Parathyroid adenoma (tissue), 2 donors: ENCODE measurements at regions not wholly inside any gene's neighbourhood (a gene's known extent, or its start where the extent isn't known, plus 50 kb on each side); places are given as distances from the start of the nearest gene placed in this dataset.

ENCODE experiments used
- H2AFZ ChIP-seq: fragments of 300-600 bp; sonication (generic); one replicate; pipeline ENCODE4 v1.7.0; 2017; ENCODE audit warnings: antibody characterized with exemption, mild to moderate bottlenecking
- H3K27ac ChIP-seq: fragments of 300-600 bp; sonication (generic); one replicate; pipeline ENCODE4 v1.7.0; 2017
- H3K27me3 ChIP-seq: fragments of 300-600 bp; sonication (generic); one replicate; pipeline ENCODE4 v1.7.0; 2017; ENCODE audit warnings: low read length; ENCODE audit not compliant: control insufficient read depth, insufficient read depth
- H3K36me3 ChIP-seq: fragments of 300-600 bp; sonication (generic); one replicate; pipeline ENCODE4 v1.7.0; 2017; ENCODE audit warnings: low read length; ENCODE audit not compliant: control insufficient read depth, insufficient read depth
- H3K4me1 ChIP-seq: fragments of 300-600 bp; sonication (generic); one replicate; pipeline ENCODE4 v1.7.0; 2017; ENCODE audit warnings: control low read depth
- H3K4me2 ChIP-seq: fragments of 300-600 bp; sonication (generic); one replicate; pipeline ENCODE4 v1.7.0; 2017; ENCODE audit warnings: low read length
- H3K4me3 ChIP-seq: fragments of 300-600 bp; sonication (generic); one replicate; pipeline ENCODE4 v1.7.0; 2017; ENCODE audit warnings: low read depth, low read length
- H3K79me2 ChIP-seq: fragments of 300-600 bp; sonication (generic); one replicate; pipeline ENCODE4 v1.7.0; 2017; ENCODE audit warnings: control low read depth
- H3K9ac ChIP-seq: fragments of 300-600 bp; sonication (generic); one replicate; pipeline ENCODE4 v1.7.0; 2017; ENCODE audit warnings: mild to moderate bottlenecking
- H3K9me3 ChIP-seq: fragments of 300-600 bp; sonication (generic); one replicate; pipeline ENCODE4 v1.7.0; 2017; ENCODE audit warnings: low read length; ENCODE audit not compliant: control insufficient read depth
- TF ChIP-seq, protein P1 (sequence below): fragments of 300-600 bp; sonication (generic); IDR thresholded peaks from one replicate; pipeline ENCODE4 v1.7.0; 2017; ENCODE audit warnings: antibody characterized with exemption, mild to moderate bottlenecking
- donor health status: primary hyperparathyroidism.

DNA sequence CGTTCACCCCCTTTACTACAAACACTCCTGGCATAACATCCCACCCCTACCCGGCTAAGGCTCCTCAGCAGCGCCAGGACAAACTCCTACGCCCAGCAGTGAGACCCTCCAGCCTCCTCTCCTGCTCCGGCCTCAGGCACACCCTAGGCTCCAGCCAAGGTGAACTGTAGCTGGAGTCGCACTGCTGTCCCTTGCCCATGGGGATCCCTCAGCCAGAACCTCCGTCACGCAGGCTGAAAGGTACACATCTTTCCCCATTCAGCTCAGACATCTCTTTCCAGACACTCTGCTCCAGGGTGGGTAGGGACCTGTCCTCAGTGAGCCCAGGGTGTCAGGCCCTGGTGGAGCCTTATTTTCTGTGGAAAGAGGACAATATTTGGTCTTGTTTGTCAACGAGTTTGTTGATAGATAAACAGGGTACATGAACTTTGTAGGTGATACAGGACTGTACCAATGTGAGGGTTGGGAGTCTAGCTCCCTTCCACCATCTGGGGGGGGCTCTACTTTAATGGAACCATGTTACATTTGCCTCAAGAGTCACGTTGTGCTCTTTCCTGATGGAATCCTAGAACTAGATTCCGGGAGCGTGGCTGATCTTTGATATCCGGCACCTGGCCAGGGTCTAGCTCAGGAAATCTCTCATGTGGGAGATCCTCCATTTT lies 56.5 kb upstream of the SSBP3 start:
- no peak overlapping the region for H3K4me2 ChIP-seq
- H3K36me3 ChIP-seq, result no peaks in the 10 kb centered on the region
- no peaks in the 10 kb centered on the region for H3K27me3 ChIP-seq
- H3K4me1 ChIP-seq, result no peaks in the 10 kb centered on the region
- no peak overlapping the region for H2AFZ ChIP-seq
- TF ChIP-seq, protein P1, sequence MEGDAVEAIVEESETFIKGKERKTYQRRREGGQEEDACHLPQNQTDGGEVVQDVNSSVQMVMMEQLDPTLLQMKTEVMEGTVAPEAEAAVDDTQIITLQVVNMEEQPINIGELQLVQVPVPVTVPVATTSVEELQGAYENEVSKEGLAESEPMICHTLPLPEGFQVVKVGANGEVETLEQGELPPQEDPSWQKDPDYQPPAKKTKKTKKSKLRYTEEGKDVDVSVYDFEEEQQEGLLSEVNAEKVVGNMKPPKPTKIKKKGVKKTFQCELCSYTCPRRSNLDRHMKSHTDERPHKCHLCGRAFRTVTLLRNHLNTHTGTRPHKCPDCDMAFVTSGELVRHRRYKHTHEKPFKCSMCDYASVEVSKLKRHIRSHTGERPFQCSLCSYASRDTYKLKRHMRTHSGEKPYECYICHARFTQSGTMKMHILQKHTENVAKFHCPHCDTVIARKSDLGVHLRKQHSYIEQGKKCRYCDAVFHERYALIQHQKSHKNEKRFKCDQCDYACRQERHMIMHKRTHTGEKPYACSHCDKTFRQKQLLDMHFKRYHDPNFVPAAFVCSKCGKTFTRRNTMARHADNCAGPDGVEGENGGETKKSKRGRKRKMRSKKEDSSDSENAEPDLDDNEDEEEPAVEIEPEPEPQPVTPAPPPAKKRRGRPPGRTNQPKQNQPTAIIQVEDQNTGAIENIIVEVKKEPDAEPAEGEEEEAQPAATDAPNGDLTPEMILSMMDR, result no peak
- no peak overlapping the region for H3K9ac ChIP-seq
- no peak overlapping the region for H3K27ac ChIP-seq
- H3K4me3 ChIP-seq, result no peak overlapping the region
- H3K79me2 ChIP-seq, result no peaks in the 10 kb centered on the region
- H3K9me3 ChIP-seq, result no peaks in the 10 kb centered on the region

DNA sequence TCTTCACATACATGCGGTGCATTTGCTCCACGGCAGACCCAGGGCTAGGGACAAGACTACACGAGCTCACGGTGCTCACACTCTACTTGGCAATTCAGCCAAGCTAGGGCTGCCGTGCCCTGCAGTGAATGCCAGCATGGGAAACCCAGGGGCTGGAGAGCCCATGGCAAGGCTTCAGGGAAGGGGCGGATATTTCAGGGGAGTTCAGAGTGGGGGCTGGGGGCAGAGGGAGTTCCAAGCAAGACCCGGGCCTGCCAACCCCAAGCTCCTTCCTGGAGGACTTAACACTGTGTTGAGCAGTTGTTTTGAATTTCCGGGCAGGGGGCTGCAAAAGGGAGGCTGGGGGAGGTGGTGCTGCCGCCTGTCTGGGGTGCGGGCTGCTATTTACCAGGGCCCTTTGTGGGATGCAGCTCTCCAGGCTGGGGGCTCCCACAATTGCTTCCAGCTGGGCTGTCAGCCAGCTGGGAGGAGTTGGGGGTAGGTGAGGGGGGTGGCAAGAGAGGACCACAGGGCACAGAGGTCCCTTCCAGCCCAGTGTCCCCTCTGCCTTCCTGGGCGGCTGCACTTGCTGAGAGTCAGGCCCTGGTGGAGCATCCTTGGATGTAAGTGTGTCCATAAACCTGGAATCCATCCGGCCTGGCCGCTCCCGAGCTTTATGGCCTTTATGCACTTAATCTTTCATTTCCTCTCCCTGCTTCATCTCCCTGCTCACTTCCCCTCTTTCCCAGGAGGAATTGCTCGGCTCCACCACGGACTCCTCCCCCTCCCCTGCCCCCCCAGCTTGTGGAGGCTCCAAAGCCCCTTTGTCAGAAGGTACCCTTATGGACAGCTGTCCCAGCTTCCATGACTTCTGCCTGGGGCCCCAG lies 55.8 kb upstream of the SSBP3 start:
- H3K27ac ChIP-seq, result no peak overlapping the region
- H3K4me1 ChIP-seq, result no peaks in the 10 kb centered on the region
- H2AFZ ChIP-seq, result no peak overlapping the region
- no peaks in the 10 kb centered on the region for H3K79me2 ChIP-seq
- H3K4me2 ChIP-seq, result no peak overlapping the region
- no peaks in the 10 kb centered on the region for H3K9me3 ChIP-seq
- H3K4me3 ChIP-seq, result no peak overlapping the region
- H3K27me3 ChIP-seq, result no peaks in the 10 kb centered on the region
- H3K36me3 ChIP-seq, result no peaks in the 10 kb centered on the region
- TF ChIP-seq, protein P1, result no peak
- no peak overlapping the region for H3K9ac ChIP-seq

DNA sequence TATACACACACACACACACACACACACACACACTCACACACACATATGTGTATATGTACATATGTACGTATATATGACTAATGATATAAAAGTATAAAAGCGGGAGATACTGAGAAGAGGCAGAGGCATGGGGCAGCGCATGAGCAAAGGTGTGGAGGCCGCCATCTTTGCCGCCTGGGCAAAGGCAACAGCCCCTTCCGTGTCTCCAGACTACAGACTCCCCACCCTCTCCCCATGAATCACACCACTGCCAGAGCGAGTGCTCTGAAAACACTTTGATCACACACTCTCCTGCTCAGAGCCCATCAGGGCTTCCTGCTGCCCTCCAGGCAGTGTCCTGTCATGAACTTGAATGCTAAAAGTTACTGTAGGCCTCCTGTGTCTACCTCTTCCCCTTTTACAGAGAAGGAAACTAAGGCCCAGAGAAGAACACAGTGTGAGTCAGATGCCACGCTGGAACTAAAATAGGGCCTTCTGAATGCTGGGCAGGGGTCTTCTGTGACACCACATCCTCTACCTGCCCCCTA lies 54.7 kb upstream of the SSBP3 start:
- H2AFZ ChIP-seq, result no peak overlapping the region
- no peak overlapping the region for H3K4me3 ChIP-seq
- no peaks in the 10 kb centered on the region for H3K79me2 ChIP-seq
- H3K9me3 ChIP-seq, result no peaks in the 10 kb centered on the region
- TF ChIP-seq, protein P1, result no peak
- H3K27me3 ChIP-seq, result no peaks in the 10 kb centered on the region
- no peak overlapping the region for H3K9ac ChIP-seq
- H3K4me2 ChIP-seq, result no peak overlapping the region
- H3K36me3 ChIP-seq, result no peaks in the 10 kb centered on the region
- no peaks in the 10 kb centered on the region for H3K4me1 ChIP-seq
- H3K27ac ChIP-seq, result no peak overlapping the region

DNA sequence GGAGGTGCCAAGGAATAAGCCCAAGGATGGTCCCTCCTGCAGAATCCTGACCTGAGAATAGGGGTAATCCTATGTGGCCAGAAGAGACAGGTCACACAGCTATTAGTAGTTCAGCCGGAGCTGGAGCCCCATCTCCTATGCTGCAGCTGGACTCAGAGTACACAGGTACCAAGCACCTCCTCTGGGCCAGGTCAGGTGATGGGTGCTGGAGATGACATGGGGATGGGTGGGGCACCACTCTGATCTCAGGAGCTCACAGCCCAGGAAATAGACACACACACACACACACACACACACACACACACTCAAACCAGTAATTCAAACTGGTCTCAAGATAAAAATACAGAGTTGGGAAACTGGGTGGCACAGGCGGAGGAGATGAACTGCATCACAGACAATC lies 54.2 kb upstream of the SSBP3 start:
- Histone ChIP-seq H3K36me3 (no peaks in the 10 kb centered on the region), H3K27me3 (no peaks in the 10 kb centered on the region), H3K9me3 (no peaks in the 10 kb centered on the region), H3K9ac (no peak overlapping the region), H3K4me2 (no peak overlapping the region), H3K4me3 (no peak overlapping the region), H3K27ac (no peak overlapping the region), H3K79me2 (no peaks in the 10 kb centered on the region), H3K4me1 (no peaks in the 10 kb centered on the region), H2AFZ (no peak overlapping the region)
- TF ChIP-seq, protein P1, result no peak
